ENCODE measurements at regions not wholly inside any gene's neighbourhood (a gene's known extent, or its start where the extent isn't known, plus 50 kb on each side); places are given as distances from the start of the nearest gene placed in this dataset.

GRCh38 chr5:144712090-144712489 is 541.4 kb downstream of the KCTD16 start:
- Histone ChIP-seq H3K27me3 (ENCODE audit: control insufficient read depth, insufficient read depth, low read length) (no peaks in the 10 kb centered on the region), H3K4me3 (ENCODE audit: insufficient read depth, low read depth, low read length) (no peak overlapping the region), H3K36me3 (replicated peaks; ENCODE audit: control insufficient read depth, insufficient read depth, low read length) (no peaks in the 10 kb centered on the region)
- no peak for DNase-seq

GRCh38 chr5:144711172-144711571 is 540.5 kb downstream of the KCTD16 start:
- no peaks in the 10 kb centered on the region for H3K36me3 ChIP-seq (replicated peaks; ENCODE audit: control insufficient read depth, insufficient read depth, low read length)
- H3K27me3 ChIP-seq (ENCODE audit: control insufficient read depth, insufficient read depth, low read length): no peaks in the 10 kb centered on the region
- DNase-seq: no peak
- H3K4me3 ChIP-seq (ENCODE audit: insufficient read depth, low read depth, low read length): no peak overlapping the region

GRCh38 chr5:144710637-144711036 is 540.0 kb downstream of the KCTD16 start:
- no peaks in the 10 kb centered on the region for H3K36me3 ChIP-seq (replicated peaks; ENCODE audit: control insufficient read depth, insufficient read depth, low read length)
- no peak for DNase-seq
- no peaks in the 10 kb centered on the region for H3K27me3 ChIP-seq (ENCODE audit: control insufficient read depth, insufficient read depth, low read length)
- no peak overlapping the region for H3K4me3 ChIP-seq (ENCODE audit: insufficient read depth, low read depth, low read length)

- no peaks in the 10 kb centered on the region for H3K27me3 ChIP-seq (ENCODE audit: control insufficient read depth, insufficient read depth, low read length)
- H3K36me3 ChIP-seq (replicated peaks; ENCODE audit: control insufficient read depth, insufficient read depth, low read length): no peaks in the 10 kb centered on the region
- no peak for DNase-seq
- no peak overlapping the region for H3K4me3 ChIP-seq (ENCODE audit: insufficient read depth, low read depth, low read length)
Measured at GRCh38 chr5:144703776-144704175, 533.1 kb downstream of the KCTD16 start.

- Histone ChIP-seq H3K4me3 (ENCODE audit: insufficient read depth, low read depth, low read length) (no peak overlapping the region), H3K36me3 (replicated peaks; ENCODE audit: control insufficient read depth, insufficient read depth, low read length) (no peaks in the 10 kb centered on the region), H3K27me3 (ENCODE audit: control insufficient read depth, insufficient read depth, low read length) (no peaks in the 10 kb centered on the region)
- DNase-seq: no peak
Measured at GRCh38 chr5:144698484-144698883, 527.8 kb downstream of the KCTD16 start.

- H3K27me3 ChIP-seq (ENCODE audit: control insufficient read depth, insufficient read depth, low read length): no peaks in the 10 kb centered on the region
- H3K4me3 ChIP-seq (ENCODE audit: insufficient read depth, low read depth, low read length): no peak overlapping the region
- no peak for DNase-seq
- no peaks in the 10 kb centered on the region for H3K36me3 ChIP-seq (replicated peaks; ENCODE audit: control insufficient read depth, insufficient read depth, low read length)
Measured at GRCh38 chr5:144697847-144698262, 527.2 kb downstream of the KCTD16 start.

- H3K27me3 ChIP-seq (ENCODE audit: control insufficient read depth, insufficient read depth, low read length): no peaks in the 10 kb centered on the region
- no peak overlapping the region for H3K4me3 ChIP-seq (ENCODE audit: insufficient read depth, low read depth, low read length)
- no peak for DNase-seq
Measured at GRCh38 chr5:144691936-144692335, 521.3 kb downstream of the KCTD16 start.

GRCh38 chr5:144684899-144685298 is 514.2 kb downstream of the KCTD16 start:
- no peaks in the 10 kb centered on the region for H3K27me3 ChIP-seq (ENCODE audit: control insufficient read depth, insufficient read depth, low read length)
- no peak for DNase-seq
- no peaks in the 10 kb centered on the region for H3K36me3 ChIP-seq (replicated peaks; ENCODE audit: control insufficient read depth, insufficient read depth, low read length)
- no peak overlapping the region for H3K4me3 ChIP-seq (ENCODE audit: insufficient read depth, low read depth, low read length)

More at GRCh38 chr5:144691936-144692335, 521.3 kb downstream of the KCTD16 start:
- no peaks in the 10 kb centered on the region for H3K36me3 ChIP-seq (replicated peaks; ENCODE audit: control insufficient read depth, insufficient read depth, low read length)

GRCh38 chr5:144680711-144681110 is 510.0 kb downstream of the KCTD16 start:
- no peaks in the 10 kb centered on the region for H3K36me3 ChIP-seq (replicated peaks; ENCODE audit: control insufficient read depth, insufficient read depth, low read length)
- no peak overlapping the region for H3K4me3 ChIP-seq (ENCODE audit: insufficient read depth, low read depth, low read length)
- DNase-seq: no peak
- no peaks in the 10 kb centered on the region for H3K27me3 ChIP-seq (ENCODE audit: control insufficient read depth, insufficient read depth, low read length)

- H3K36me3 ChIP-seq (replicated peaks; ENCODE audit: control insufficient read depth, insufficient read depth, low read length): no peaks in the 10 kb centered on the region
- H3K27me3 ChIP-seq (ENCODE audit: control insufficient read depth, insufficient read depth, low read length): no peaks in the 10 kb centered on the region
- no peak for DNase-seq
- no peak overlapping the region for H3K4me3 ChIP-seq (ENCODE audit: insufficient read depth, low read depth, low read length)
Measured at GRCh38 chr5:144671066-144671465, 500.4 kb downstream of the KCTD16 start.

GRCh38 chr5:144659634-144660227 is 489.1 kb downstream of the KCTD16 start:
- H3K27me3 ChIP-seq (ENCODE audit: control insufficient read depth, insufficient read depth, low read length): no peaks in the 10 kb centered on the region
- DNase-seq: no peak
- no peaks in the 10 kb centered on the region for H3K36me3 ChIP-seq (replicated peaks; ENCODE audit: control insufficient read depth, insufficient read depth, low read length)
- H3K4me3 ChIP-seq (ENCODE audit: insufficient read depth, low read depth, low read length): no peak overlapping the region

GRCh38 chr5:144644317-144644716 is 473.6 kb downstream of the KCTD16 start:
- Histone ChIP-seq H3K4me3 (ENCODE audit: insufficient read depth, low read depth, low read length) (no peak overlapping the region), H3K27me3 (ENCODE audit: control insufficient read depth, insufficient read depth, low read length) (no peaks in the 10 kb centered on the region), H3K36me3 (replicated peaks; ENCODE audit: control insufficient read depth, insufficient read depth, low read length) (no peaks in the 10 kb centered on the region)
- no peak for DNase-seq

- H3K36me3 ChIP-seq (replicated peaks; ENCODE audit: control insufficient read depth, insufficient read depth, low read length): no peaks in the 10 kb centered on the region
- no peak overlapping the region for H3K4me3 ChIP-seq (ENCODE audit: insufficient read depth, low read depth, low read length)
- no peaks in the 10 kb centered on the region for H3K27me3 ChIP-seq (ENCODE audit: control insufficient read depth, insufficient read depth, low read length)
- no peak for DNase-seq
Measured at GRCh38 chr5:144638787-144639186, 468.1 kb downstream of the KCTD16 start.

GRCh38 chr5:144634138-144634537 is 463.5 kb downstream of the KCTD16 start:
- no peak overlapping the region for H3K4me3 ChIP-seq (ENCODE audit: insufficient read depth, low read depth, low read length)
- no peaks in the 10 kb centered on the region for H3K27me3 ChIP-seq (ENCODE audit: control insufficient read depth, insufficient read depth, low read length)

GRCh38 chr5:144598451-144599068 is 427.9 kb downstream of the KCTD16 start:
- Histone ChIP-seq H3K36me3 (replicated peaks; ENCODE audit: control insufficient read depth, insufficient read depth, low read length) (no peaks in the 10 kb centered on the region), H3K27me3 (ENCODE audit: control insufficient read depth, insufficient read depth, low read length) (no peaks in the 10 kb centered on the region; the same call in 1 of the 2 replicates), H3K4me3 (ENCODE audit: insufficient read depth, low read depth, low read length) (no peak overlapping the region; the same call in 1 of the 2 replicates)
- DNase-seq: peak; percentile 25

More at GRCh38 chr5:144634138-144634537, 463.5 kb downstream of the KCTD16 start:
- H3K36me3 ChIP-seq (replicated peaks; ENCODE audit: control insufficient read depth, insufficient read depth, low read length): no peaks in the 10 kb centered on the region
- no peak for DNase-seq
